OCI-LY3 (cell line): ENCODE measurements at regions not wholly inside any gene's neighbourhood (a gene's known extent, or its start where the extent isn't known, plus 50 kb on each side); places are given as distances from the start of the nearest gene placed in this dataset.

Source experiments
- EZH2phosphoT487 ChIP-seq: fragments of 200-600 bp; shearing (Covaris generic); IDR thresholded peaks from 2 replicates; pipeline ENCODE4 v1.6.1; 2018; ENCODE audit warnings: antibody characterized with exemption, mixed run types, low read depth
- TF ChIP-seq, protein P1 (sequence below): fragments of 200-600, 300-600 bp; sonication (generic); IDR thresholded peaks from 2 replicates; pipeline ENCODE4 v1.5.1; 2014; ENCODE audit warnings: antibody characterized with exemption, low read length, low read depth

DNA sequence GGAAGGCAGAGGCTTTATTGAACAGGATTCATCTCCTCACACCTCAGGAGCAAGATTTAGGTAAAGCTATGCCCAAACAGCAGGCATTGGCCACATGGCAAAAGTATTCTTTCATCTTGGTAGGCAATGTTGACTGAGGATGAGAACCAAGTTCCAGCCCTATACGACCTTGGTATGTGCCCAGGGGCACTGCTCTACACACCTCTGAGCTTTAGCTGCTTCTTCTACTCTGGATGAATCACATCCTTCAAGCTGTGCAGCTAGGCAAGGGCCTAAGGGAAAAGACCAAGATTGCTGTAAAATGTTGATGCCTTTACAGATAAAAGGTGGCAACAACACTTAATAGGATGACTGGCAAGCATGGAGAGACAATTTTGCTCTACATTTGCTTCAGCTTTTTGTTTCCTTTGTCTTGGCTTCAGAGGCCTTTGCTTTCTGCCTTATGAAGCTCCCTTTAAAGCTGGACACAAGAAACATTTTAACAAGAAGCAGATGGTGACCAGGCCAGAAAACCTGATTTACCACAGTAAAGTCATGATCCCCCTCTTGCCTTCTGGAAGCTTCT lies 183.3 kb upstream of the KITLG start:
- TF ChIP-seq, protein P1, sequence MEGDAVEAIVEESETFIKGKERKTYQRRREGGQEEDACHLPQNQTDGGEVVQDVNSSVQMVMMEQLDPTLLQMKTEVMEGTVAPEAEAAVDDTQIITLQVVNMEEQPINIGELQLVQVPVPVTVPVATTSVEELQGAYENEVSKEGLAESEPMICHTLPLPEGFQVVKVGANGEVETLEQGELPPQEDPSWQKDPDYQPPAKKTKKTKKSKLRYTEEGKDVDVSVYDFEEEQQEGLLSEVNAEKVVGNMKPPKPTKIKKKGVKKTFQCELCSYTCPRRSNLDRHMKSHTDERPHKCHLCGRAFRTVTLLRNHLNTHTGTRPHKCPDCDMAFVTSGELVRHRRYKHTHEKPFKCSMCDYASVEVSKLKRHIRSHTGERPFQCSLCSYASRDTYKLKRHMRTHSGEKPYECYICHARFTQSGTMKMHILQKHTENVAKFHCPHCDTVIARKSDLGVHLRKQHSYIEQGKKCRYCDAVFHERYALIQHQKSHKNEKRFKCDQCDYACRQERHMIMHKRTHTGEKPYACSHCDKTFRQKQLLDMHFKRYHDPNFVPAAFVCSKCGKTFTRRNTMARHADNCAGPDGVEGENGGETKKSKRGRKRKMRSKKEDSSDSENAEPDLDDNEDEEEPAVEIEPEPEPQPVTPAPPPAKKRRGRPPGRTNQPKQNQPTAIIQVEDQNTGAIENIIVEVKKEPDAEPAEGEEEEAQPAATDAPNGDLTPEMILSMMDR = no peak
- TF ChIP-seq EZH2phosphoT487 = no peak
